Vagina (tissue), 2 donors: ENCODE measurements at regions not wholly inside any gene's neighbourhood (a gene's known extent, or its start where the extent isn't known, plus 50 kb on each side); places are given as distances from the start of the nearest gene placed in this dataset.
"Not testable (repeated sequence)": the region's sequence is repeated elsewhere in the genome, so short reads cannot be mapped to it uniquely, and the experiment has no call there.

Experiments
- POLR2A ChIP-seq, 2 donors: fragments of 450-650 bp; IDR thresholded peaks; one replicate each; pipeline ENCODE4 v1.6.1; 2017; ENCODE audit warnings: antibody characterized with exemption in 2 of 2, mild to moderate bottlenecking in 2 of 2, moderate library complexity in 2 of 2
- TF ChIP-seq, protein P1 (sequence below), 3 experiments: fragments of 450-650 bp in 2 of 3; fragments of 200-600 bp in 1 of 3; sonication (generic) in 1 of 3; IDR thresholded peaks; one replicate each; pipeline ENCODE4 v1.5.1; 2017 to 2019; ENCODE audit warnings: antibody characterized with exemption in 3 of 3, mild to moderate bottlenecking in 2 of 3, moderate library complexity in 2 of 3

DNA sequence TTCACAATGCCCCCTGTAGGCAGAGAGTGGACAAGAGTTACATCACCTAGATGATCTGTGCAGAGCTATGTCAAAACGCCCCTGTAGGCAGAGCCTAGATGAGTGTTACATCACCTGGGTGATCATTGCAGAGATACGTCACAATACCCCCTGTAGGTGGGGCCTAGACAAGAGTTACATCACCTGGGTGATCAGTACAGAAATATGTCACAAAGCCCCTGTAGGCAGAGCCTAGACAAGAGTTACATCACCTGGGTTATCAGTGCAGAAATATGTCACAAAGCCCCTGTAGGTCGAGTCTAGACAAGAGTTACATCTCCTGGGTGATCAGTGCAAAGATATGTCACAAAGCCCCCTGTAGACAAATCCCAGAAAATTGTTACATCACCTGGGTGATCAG, 136.6 kb upstream of the FRG2B start:
- TF ChIP-seq POLR2A (IDR thresholded peaks at IDR 0.05): not testable (repeated sequence)
- TF ChIP-seq, protein P1, sequence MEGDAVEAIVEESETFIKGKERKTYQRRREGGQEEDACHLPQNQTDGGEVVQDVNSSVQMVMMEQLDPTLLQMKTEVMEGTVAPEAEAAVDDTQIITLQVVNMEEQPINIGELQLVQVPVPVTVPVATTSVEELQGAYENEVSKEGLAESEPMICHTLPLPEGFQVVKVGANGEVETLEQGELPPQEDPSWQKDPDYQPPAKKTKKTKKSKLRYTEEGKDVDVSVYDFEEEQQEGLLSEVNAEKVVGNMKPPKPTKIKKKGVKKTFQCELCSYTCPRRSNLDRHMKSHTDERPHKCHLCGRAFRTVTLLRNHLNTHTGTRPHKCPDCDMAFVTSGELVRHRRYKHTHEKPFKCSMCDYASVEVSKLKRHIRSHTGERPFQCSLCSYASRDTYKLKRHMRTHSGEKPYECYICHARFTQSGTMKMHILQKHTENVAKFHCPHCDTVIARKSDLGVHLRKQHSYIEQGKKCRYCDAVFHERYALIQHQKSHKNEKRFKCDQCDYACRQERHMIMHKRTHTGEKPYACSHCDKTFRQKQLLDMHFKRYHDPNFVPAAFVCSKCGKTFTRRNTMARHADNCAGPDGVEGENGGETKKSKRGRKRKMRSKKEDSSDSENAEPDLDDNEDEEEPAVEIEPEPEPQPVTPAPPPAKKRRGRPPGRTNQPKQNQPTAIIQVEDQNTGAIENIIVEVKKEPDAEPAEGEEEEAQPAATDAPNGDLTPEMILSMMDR (IDR thresholded peaks at IDR 0.05): not testable (repeated sequence)
